Left ventricle myocardium superior (tissue), 1 donor: ENCODE measurements at regions not wholly inside any gene's neighbourhood (a gene's known extent, or its start where the extent isn't known, plus 50 kb on each side); places are given as distances from the start of the nearest gene placed in this dataset.

Experiments used
- ATAC-seq: fragments of 200-7000 bp; cut with Tn5 transposase; one replicate; pipeline ENCODE4 v1.9.1; 2020; ENCODE audit warnings: mild to moderate bottlenecking, moderate library complexity
- DNase-seq: peaks from one replicate; pipeline ENCODE4 v3.0.0-alpha.2; 2020
- intact Hi-C: fragments of 100-400 bp; cut with micrococcal nuclease; formaldehyde crosslinking; loops from one replicate; pipeline ENCODE4 v1.11.0; 2022
- donor health status: DM: no; HTN: yes; CAD: no; lungs with severe emphysema.

- ATAC-seq: no peak
- intact Hi-C loops: no loop called here
Observed at GRCh38 chr2:22821458-22821857, 563.5 kb upstream of the KLHL29 start.

GRCh38 chr2:22822835-22823234 is 562.1 kb upstream of the KLHL29 start:
- intact Hi-C loops: no loop called here
- DNase-seq: no peak

More at GRCh38 chr2:22821458-22821857, 563.5 kb upstream of the KLHL29 start:
- no peak for DNase-seq

GRCh38 chr2:22824618-22825017 is 560.4 kb upstream of the KLHL29 start:
- no peak for ATAC-seq
- no peak for DNase-seq
- intact Hi-C loops: no loop called here

More at GRCh38 chr2:22822835-22823234, 562.1 kb upstream of the KLHL29 start:
- no peak for ATAC-seq

GRCh38 chr2:22826703-22827102 is 558.3 kb upstream of the KLHL29 start:
- intact Hi-C loops: no loop called here
- ATAC-seq (no peak), DNase-seq (no peak)

GRCh38 chr2:22829791-22830190 is 555.2 kb upstream of the KLHL29 start:
- ATAC-seq: no peak
- intact Hi-C loops: no loop called here
- no peak for DNase-seq

GRCh38 chr2:22832196-22832595 is 552.8 kb upstream of the KLHL29 start:
- ATAC-seq: no peak
- DNase-seq: no peak
- intact Hi-C loops: no loop called here

- intact Hi-C loops: no loop called here
- no peak for ATAC-seq
- DNase-seq: no peak
Observed at GRCh38 chr2:22838461-22838860, 546.5 kb upstream of the KLHL29 start.

- ATAC-seq (no peak), DNase-seq (no peak)
- intact Hi-C loops: no loop called here
Observed at GRCh38 chr2:22842205-22842869, 542.6 kb upstream of the KLHL29 start.

- DNase-seq (no peak), ATAC-seq (no peak)
- intact Hi-C loops: no loop called here
Observed at GRCh38 chr2:22843919-22844537, 541.0 kb upstream of the KLHL29 start.

- no peak for DNase-seq
- intact Hi-C loops: no loop called here
- no peak for ATAC-seq
Observed at GRCh38 chr2:22850310-22850709, 534.7 kb upstream of the KLHL29 start.

- no peak for DNase-seq
- intact Hi-C loops: no loop called here
- ATAC-seq: no peak
Observed at GRCh38 chr2:22854588-22854987, 530.4 kb upstream of the KLHL29 start.

GRCh38 chr2:22855081-22855480 is 529.9 kb upstream of the KLHL29 start:
- DNase-seq: no peak
- intact Hi-C loops: no loop called here
- ATAC-seq: no peak

- intact Hi-C loops: no loop called here
- ATAC-seq (peak; percentile 34), DNase-seq (peak; percentile 35)
Observed at GRCh38 chr2:22855761-22856184, 529.2 kb upstream of the KLHL29 start.

GRCh38 chr2:22867973-22868372 is 517.0 kb upstream of the KLHL29 start:
- DNase-seq (no peak), ATAC-seq (no peak)
- intact Hi-C loops: no loop called here

GRCh38 chr2:22878121-22878520 is 506.9 kb upstream of the KLHL29 start:
- ATAC-seq (no peak), DNase-seq (no peak)
- intact Hi-C loops: no loop called here

GRCh38 chr2:22879009-22879863 is 505.7 kb upstream of the KLHL29 start:
- ATAC-seq (peak; percentile 45), DNase-seq (no peak)
- intact Hi-C loops: no loop called here

GRCh38 chr2:22880161-22880560 is 504.8 kb upstream of the KLHL29 start:
- intact Hi-C loops: no loop called here
- ATAC-seq (no peak), DNase-seq (no peak)

GRCh38 chr2:22882011-22882410 is 503.0 kb upstream of the KLHL29 start:
- no peak for DNase-seq
- intact Hi-C loops: no loop called here

GRCh38 chr2:22882643-22883042 is 502.3 kb upstream of the KLHL29 start:
- no peak for DNase-seq
- no peak for ATAC-seq
- intact Hi-C loops: no loop called here

More at GRCh38 chr2:22882011-22882410, 503.0 kb upstream of the KLHL29 start:
- ATAC-seq: no peak

- no peak for DNase-seq
- no peak for ATAC-seq
- intact Hi-C loops: no loop called here
Observed at GRCh38 chr2:22883054-22883453, 501.9 kb upstream of the KLHL29 start.
